HG03571 (cell line): ENCODE measurements at regions not wholly inside any gene's neighbourhood (a gene's known extent, or its start where the extent isn't known, plus 50 kb on each side); places are given as distances from the start of the nearest gene placed in this dataset.
"Not testable (repeated sequence)": the region's sequence is repeated elsewhere in the genome, so short reads cannot be mapped to it uniquely, and the experiment has no call there.

Experiments
- ATAC-seq: cut with Tn5 transposase; IDR thresholded peaks from one replicate; pipeline ENCODE4 v1.9.1; 2021; ENCODE audit not compliant: unreplicated experiment

GRCh38 chr5:1731855-1732237 is 67.8 kb downstream of the MRPL36 start:
- not testable (repeated sequence) for ATAC-seq

GRCh38 chr5:1731091-1731639 is 68.5 kb downstream of the MRPL36 start:
- no peak for ATAC-seq

- no peak for ATAC-seq
Measured at GRCh38 chr5:1730487-1730847, 69.2 kb downstream of the MRPL36 start.

GRCh38 chr5:1729641-1730486 is 69.8 kb downstream of the MRPL36 start:
- no peak for ATAC-seq

- ATAC-seq, result no peak
Measured at GRCh38 chr5:1728846-1729245, 70.8 kb downstream of the MRPL36 start.

- no peak for ATAC-seq
Measured at GRCh38 chr5:1727571-1727970, 72.1 kb downstream of the MRPL36 start.

- no peak for ATAC-seq
Measured at GRCh38 chr5:1726956-1727355, 72.7 kb downstream of the MRPL36 start.

GRCh38 chr5:1726469-1726865 is 73.2 kb downstream of the MRPL36 start:
- ATAC-seq, result no peak

GRCh38 chr5:1725641-1726468 is 73.8 kb downstream of the MRPL36 start:
- ATAC-seq, result no peak

- ATAC-seq, result no peak
Measured at GRCh38 chr5:1724822-1725602, 74.6 kb downstream of the MRPL36 start.

GRCh38 chr5:1723957-1724821 is 75.4 kb downstream of the MRPL36 start:
- ATAC-seq, result no peak

- ATAC-seq, result no peak
Measured at GRCh38 chr5:1723476-1723875, 76.2 kb downstream of the MRPL36 start.

- ATAC-seq, result no peak
Measured at GRCh38 chr5:1722877-1723276, 76.8 kb downstream of the MRPL36 start.

GRCh38 chr5:1720396-1721110 is 79.1 kb downstream of the MRPL36 start:
- ATAC-seq, result no peak

- no peak for ATAC-seq
Measured at GRCh38 chr5:1719860-1720259, 79.8 kb downstream of the MRPL36 start.

GRCh38 chr5:1718669-1719068 is 81.0 kb downstream of the MRPL36 start:
- ATAC-seq, result no peak

- ATAC-seq, result not testable (repeated sequence)
Measured at GRCh38 chr5:1710091-1710490, 89.5 kb downstream of the MRPL36 start.

GRCh38 chr5:1709171-1709803 is 90.3 kb downstream of the MRPL36 start:
- ATAC-seq, result no peak

GRCh38 chr5:1708592-1709141 is 91.0 kb downstream of the MRPL36 start:
- no peak for ATAC-seq
